ENCODE measurements at regions not wholly inside any gene's neighbourhood (a gene's known extent, or its start where the extent isn't known, plus 50 kb on each side); places are given as distances from the start of the nearest gene placed in this dataset.
A peak's percentile ranks its signal among the peaks of the same experiment; 100 is the strongest.

GRCh38 chr14:56992332-56992820, 182.1 kb upstream of the OTX2 start:
- CTCF ChIA-PET (ENCODE audit: low intra/inter-chr PET ratio), result no interaction called here
- peak; percentile 93 for FAIRE-seq
- BruUV-seq (replicated peaks), result no TSS peak
- TF ChIP-seq E2F8 (IDR thresholded peaks at IDR 0.05; ENCODE audit: low read depth, partially characterized antibody) (peak; percentile 76), SIX5 (IDR thresholded peaks at IDR 0.05; ENCODE audit: borderline replicate concordance in 1 of 2, insufficient read depth in 1 of 2, low read depth in 1 of 2, low read length in 2 of 2) (no peak), ZBTB40 (IDR thresholded peaks at IDR 0.05) (peak; percentile 78), ZBTB40 (CRISPR knock-in tag; IDR thresholded peaks at IDR 0.05) (no peak), MEIS2 (IDR thresholded peaks at IDR 0.05; ENCODE audit: partially characterized antibody) (peak; percentile 4), MTF1 (CRISPR knock-in tag; IDR thresholded peaks at IDR 0.05; ENCODE audit: borderline replicate concordance) (no peak), RCOR1 (IDR thresholded peaks at IDR 0.05; ENCODE audit: borderline replicate concordance in 1 of 2, low read depth in 2 of 2, low read length in 2 of 2) (peak in 1 of 2 experiments; percentile 10; a peak in 1 of 4 replicates), NRF1 (conservative IDR thresholded peaks at IDR 0.05 in 1 of 2, IDR thresholded peaks at IDR 0.05 in 1 of 2) (peak; percentile 88 to 90), ZNF316 (IDR thresholded peaks at IDR 0.05) (peak; percentile 30; the same call in 1 of the 2 replicates), CREM (IDR thresholded peaks at IDR 0.05; ENCODE audit: low read depth) (peak; percentile 71)

More at GRCh38 chr14:56992332-56992820, 182.1 kb upstream of the OTX2 start:
- POLR2A ChIA-PET, result interaction anchor here (0.6 to 2.7 kb wide), 6 partner anchors 10 to 277 kb away, joined by 3 to 29 read pairs (median 6); partner anchors contain the start of genes AP5M1 and EXOC5
- Histone ChIP-seq H3K4me3 (peak overlapping the region; percentile 50), H3K4me2 (ENCODE audit: insufficient read depth, low read length) (peak overlapping the region; percentile 72), H3K4me1 (replicated peaks in 1 of 2; ENCODE audit: control insufficient read depth in 2 of 2, insufficient read depth in 2 of 2, low read length in 2 of 2) (peaks cover 0 to 5% of the 10 kb centered on the region in 2 experiments; a peak in 2 of 5 replicates), H3K79me2 (ENCODE audit: control insufficient read depth, insufficient read depth, low read length) (peaks cover 26% of the 10 kb centered on the region), H3K9me1 (ENCODE audit: control insufficient read depth, insufficient read depth, low read length) (no peaks in the 10 kb centered on the region), H3K36me3 (ENCODE audit: control insufficient read depth, insufficient read depth, low read length) (0 out of 3 replicates have a peak, but pooled peaks cover 5% of the 10 kb centered on the region), H3K27ac (ENCODE audit: extremely low read depth, low read depth, low read length) (peak overlapping the region; percentile 83), H3K27me3 (ENCODE audit: control insufficient read depth in 2 of 2, insufficient read depth in 2 of 2, low read length in 2 of 2) (no peaks in the 10 kb centered on the region), H4K20me1 (replicated peaks; ENCODE audit: control insufficient read depth, insufficient read depth, low read length) (no peaks in the 10 kb centered on the region), H3K9ac (ENCODE audit: insufficient read depth in 1 of 2, low read depth in 2 of 2, low read length in 2 of 2) (peak overlapping the region; percentile 41 to 75), H2AFZ (ENCODE audit: low read depth, low read length) (peak overlapping the region; percentile 85), H3K9me3 (replicated peaks; ENCODE audit: control insufficient read depth, insufficient read depth, low read depth, low read length) (peaks cover 6% of the 10 kb centered on the region)
- in situ Hi-C loops (cut with MboI), result no loop called here
- DNase-seq (ENCODE audit: extremely low read depth in 1 of 4, low spot score in 3 of 4), result peak; percentile 53 to 91 (median 62)
- 0% methylated on average over 17 of the region's 19 CpGs for WGBS (ENCODE audit: insufficient coverage, low coverage, missing lambda C conversion rate)
- peak; percentile 100 for ATAC-seq
- intact Hi-C loops (cut with micrococcal nuclease), result loop anchor here (1.0 kb wide), 1 partner anchor 17 kb away; no protein-coding TSS in a partner anchor

All from K562 (cell line).